Right lobe of liver (tissue), 4 donors: ENCODE measurements at regions not wholly inside any gene's neighbourhood (a gene's known extent, or its start where the extent isn't known, plus 50 kb on each side); places are given as distances from the start of the nearest gene placed in this dataset.

Experiments
- POLR2A ChIP-seq: fragments of 450-650 bp; IDR thresholded peaks from one replicate; pipeline ENCODE4 v1.6.1; 2017; ENCODE audit warnings: antibody characterized with exemption, mild to moderate bottlenecking
- TF ChIP-seq, protein P1 (sequence below), 4 donors: fragments of 200-600 bp in 3 of 4; fragments of 450-650 bp in 1 of 4; IDR thresholded peaks; one replicate each; pipeline versions ENCODE4 v1.5.1 to v1.8.0; 2016 to 2022; ENCODE audit warnings: antibody characterized with exemption in 4 of 4, mild to moderate bottlenecking in 2 of 4
- donor health status: DM: no; HTN: no; CAD: no.
- donor health status: DM: no; HTN: no; CAD: no.
- donor health status: DM: no; HTN: yes; CAD: no.

DNA sequence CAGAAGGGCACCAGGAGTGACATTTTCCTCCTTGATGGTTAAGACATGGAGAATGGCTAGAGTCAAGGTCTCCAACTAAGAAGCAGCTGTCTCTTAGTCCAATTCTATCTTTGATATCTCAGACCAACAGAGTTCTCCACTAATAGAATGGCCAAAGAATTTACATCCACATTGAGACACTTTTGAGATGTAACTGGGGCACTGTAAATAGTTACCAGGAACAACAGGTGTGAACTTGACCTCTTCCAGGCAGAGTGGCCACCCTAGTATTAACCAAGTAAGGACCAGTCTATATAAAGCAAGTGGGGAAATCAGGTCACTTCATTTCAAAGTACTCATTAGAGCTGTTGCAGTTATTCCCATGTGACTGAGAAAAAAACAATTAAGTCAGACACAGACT, 159.7 kb upstream of the RAD23B start:
- TF ChIP-seq, protein P1, sequence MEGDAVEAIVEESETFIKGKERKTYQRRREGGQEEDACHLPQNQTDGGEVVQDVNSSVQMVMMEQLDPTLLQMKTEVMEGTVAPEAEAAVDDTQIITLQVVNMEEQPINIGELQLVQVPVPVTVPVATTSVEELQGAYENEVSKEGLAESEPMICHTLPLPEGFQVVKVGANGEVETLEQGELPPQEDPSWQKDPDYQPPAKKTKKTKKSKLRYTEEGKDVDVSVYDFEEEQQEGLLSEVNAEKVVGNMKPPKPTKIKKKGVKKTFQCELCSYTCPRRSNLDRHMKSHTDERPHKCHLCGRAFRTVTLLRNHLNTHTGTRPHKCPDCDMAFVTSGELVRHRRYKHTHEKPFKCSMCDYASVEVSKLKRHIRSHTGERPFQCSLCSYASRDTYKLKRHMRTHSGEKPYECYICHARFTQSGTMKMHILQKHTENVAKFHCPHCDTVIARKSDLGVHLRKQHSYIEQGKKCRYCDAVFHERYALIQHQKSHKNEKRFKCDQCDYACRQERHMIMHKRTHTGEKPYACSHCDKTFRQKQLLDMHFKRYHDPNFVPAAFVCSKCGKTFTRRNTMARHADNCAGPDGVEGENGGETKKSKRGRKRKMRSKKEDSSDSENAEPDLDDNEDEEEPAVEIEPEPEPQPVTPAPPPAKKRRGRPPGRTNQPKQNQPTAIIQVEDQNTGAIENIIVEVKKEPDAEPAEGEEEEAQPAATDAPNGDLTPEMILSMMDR (IDR thresholded peaks at IDR 0.05), result no peak
- TF ChIP-seq POLR2A, result no peak
